ENCODE measurements at regions not wholly inside any gene's neighbourhood (a gene's known extent, or its start where the extent isn't known, plus 50 kb on each side); places are given as distances from the start of the nearest gene placed in this dataset.

GRCh38 chr6:168865-169455 is 123.3 kb upstream of the DUSP22 start:
- no peak for TF ChIP-seq POLR2A (IDR thresholded peaks at IDR 0.05)
- TF ChIP-seq, protein P1, sequence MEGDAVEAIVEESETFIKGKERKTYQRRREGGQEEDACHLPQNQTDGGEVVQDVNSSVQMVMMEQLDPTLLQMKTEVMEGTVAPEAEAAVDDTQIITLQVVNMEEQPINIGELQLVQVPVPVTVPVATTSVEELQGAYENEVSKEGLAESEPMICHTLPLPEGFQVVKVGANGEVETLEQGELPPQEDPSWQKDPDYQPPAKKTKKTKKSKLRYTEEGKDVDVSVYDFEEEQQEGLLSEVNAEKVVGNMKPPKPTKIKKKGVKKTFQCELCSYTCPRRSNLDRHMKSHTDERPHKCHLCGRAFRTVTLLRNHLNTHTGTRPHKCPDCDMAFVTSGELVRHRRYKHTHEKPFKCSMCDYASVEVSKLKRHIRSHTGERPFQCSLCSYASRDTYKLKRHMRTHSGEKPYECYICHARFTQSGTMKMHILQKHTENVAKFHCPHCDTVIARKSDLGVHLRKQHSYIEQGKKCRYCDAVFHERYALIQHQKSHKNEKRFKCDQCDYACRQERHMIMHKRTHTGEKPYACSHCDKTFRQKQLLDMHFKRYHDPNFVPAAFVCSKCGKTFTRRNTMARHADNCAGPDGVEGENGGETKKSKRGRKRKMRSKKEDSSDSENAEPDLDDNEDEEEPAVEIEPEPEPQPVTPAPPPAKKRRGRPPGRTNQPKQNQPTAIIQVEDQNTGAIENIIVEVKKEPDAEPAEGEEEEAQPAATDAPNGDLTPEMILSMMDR (IDR thresholded peaks at IDR 0.05), result peak; percentile 29 to 63 (median 48)
